ENCODE measurements at regions not wholly inside any gene's neighbourhood (a gene's known extent, or its start where the extent isn't known, plus 50 kb on each side); places are given as distances from the start of the nearest gene placed in this dataset.
"Not testable (repeated sequence)": the region's sequence is repeated elsewhere in the genome, so short reads cannot be mapped to it uniquely, and the experiment has no call there.

DNA sequence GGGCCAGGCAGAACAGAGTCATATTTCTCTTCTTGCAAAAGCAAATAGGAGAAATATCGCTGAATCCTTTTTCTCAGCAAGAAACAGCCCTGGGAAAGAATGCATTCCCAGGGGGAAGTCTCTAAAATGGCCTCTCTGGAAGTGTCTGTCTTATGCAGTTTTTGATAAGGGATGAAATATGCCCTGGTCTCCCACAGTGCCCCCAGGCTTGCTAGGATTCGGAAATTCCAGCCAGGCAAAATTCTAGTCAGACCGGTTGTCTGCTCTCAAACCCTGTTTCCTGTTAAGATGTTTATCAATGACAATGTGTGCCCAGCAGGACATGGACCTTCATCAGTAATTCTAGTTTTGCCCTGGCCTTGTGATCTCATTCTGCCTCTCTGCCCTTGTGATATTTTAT, 448.3 kb upstream of the HTR1E start:
- not testable (repeated sequence) for TF ChIP-seq EZH2 (IDR thresholded peaks at IDR 0.05; ENCODE audit: borderline replicate concordance, insufficient read depth, low read depth, low read length, poor library complexity, severe bottlenecking)
- TF ChIP-seq, protein P1, sequence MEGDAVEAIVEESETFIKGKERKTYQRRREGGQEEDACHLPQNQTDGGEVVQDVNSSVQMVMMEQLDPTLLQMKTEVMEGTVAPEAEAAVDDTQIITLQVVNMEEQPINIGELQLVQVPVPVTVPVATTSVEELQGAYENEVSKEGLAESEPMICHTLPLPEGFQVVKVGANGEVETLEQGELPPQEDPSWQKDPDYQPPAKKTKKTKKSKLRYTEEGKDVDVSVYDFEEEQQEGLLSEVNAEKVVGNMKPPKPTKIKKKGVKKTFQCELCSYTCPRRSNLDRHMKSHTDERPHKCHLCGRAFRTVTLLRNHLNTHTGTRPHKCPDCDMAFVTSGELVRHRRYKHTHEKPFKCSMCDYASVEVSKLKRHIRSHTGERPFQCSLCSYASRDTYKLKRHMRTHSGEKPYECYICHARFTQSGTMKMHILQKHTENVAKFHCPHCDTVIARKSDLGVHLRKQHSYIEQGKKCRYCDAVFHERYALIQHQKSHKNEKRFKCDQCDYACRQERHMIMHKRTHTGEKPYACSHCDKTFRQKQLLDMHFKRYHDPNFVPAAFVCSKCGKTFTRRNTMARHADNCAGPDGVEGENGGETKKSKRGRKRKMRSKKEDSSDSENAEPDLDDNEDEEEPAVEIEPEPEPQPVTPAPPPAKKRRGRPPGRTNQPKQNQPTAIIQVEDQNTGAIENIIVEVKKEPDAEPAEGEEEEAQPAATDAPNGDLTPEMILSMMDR (IDR thresholded peaks at IDR 0.05), result not testable (repeated sequence)
